Stimulated activated memory B cell treated with anti-CD40 and anti-IgM and Interleukin-4, amounts not matched to agents 10 μg/mL and 1 μg/mL and 100 μg/mL, for 72 hours (primary cell): ENCODE measurements at regions not wholly inside any gene's neighbourhood (a gene's known extent, or its start where the extent isn't known, plus 50 kb on each side); places are given as distances from the start of the nearest gene placed in this dataset.
"Not testable (repeated sequence)": the region's sequence is repeated elsewhere in the genome, so short reads cannot be mapped to it uniquely, and the experiment has no call there.

ENCODE experiments used
- ATAC-seq: fragments of 150-1000 bp; cut with Tn5 transposase; 2 replicates; pipeline ENCODE4 v1.10.0; 2021
- H3K27ac Mint-ChIP-seq: one replicate; pipeline ENCODE4 v1.8.0; 2022; ENCODE audit warnings: mild to moderate bottlenecking, mixed read lengths
- H3K27me3 Mint-ChIP-seq: one replicate; pipeline ENCODE4 v1.8.0; 2022; ENCODE audit warnings: mixed read lengths
- H3K36me3 Mint-ChIP-seq: one replicate; pipeline ENCODE4 v1.8.0; 2022; ENCODE audit warnings: mixed read lengths
- H3K4me1 Mint-ChIP-seq: one replicate; pipeline ENCODE4 v1.8.0; 2022; ENCODE audit warnings: mixed read lengths
- H3K4me3 Mint-ChIP-seq: one replicate; pipeline ENCODE4 v1.8.0; 2022; ENCODE audit warnings: mild to moderate bottlenecking, moderate library complexity, mixed read lengths
- H3K9me3 Mint-ChIP-seq: one replicate; pipeline ENCODE4 v1.8.0; 2022; ENCODE audit warnings: mixed read lengths

- H3K4me3 Mint-ChIP-seq, ATAC-seq, H3K9me3 Mint-ChIP-seq, H3K36me3 Mint-ChIP-seq, H3K27me3 Mint-ChIP-seq, H3K27ac Mint-ChIP-seq, H3K4me1 Mint-ChIP-seq: not testable (repeated sequence)
Measured at GRCh38 chr16:32071586-32071985, 181.5 kb upstream of the TP53TG3D start.

GRCh38 chr16:32083891-32084290, 169.2 kb upstream of the TP53TG3D start:
- not testable (repeated sequence) for H3K36me3 Mint-ChIP-seq, H3K27ac Mint-ChIP-seq, ATAC-seq, H3K9me3 Mint-ChIP-seq, H3K4me1 Mint-ChIP-seq
- peaks cover 10% of the 10 kb centered on the region for H3K27me3 Mint-ChIP-seq
- H3K4me3 Mint-ChIP-seq: peak overlapping the region; percentile 29

- not testable (repeated sequence) for ATAC-seq, H3K36me3 Mint-ChIP-seq, H3K9me3 Mint-ChIP-seq, H3K27ac Mint-ChIP-seq, H3K4me1 Mint-ChIP-seq
- Mint-ChIP-seq H3K4me3 (peak overlapping the region; percentile 66), H3K27me3 (peaks cover 10% of the 10 kb centered on the region)
Measured at GRCh38 chr16:32084656-32085401, 168.3 kb upstream of the TP53TG3D start.

GRCh38 chr16:32085438-32086141, 167.5 kb upstream of the TP53TG3D start:
- Mint-ChIP-seq H3K27me3 (peaks cover 10% of the 10 kb centered on the region), H3K4me3 (peak overlapping the region; percentile 77)
- not testable (repeated sequence) for H3K4me1 Mint-ChIP-seq, H3K27ac Mint-ChIP-seq, H3K9me3 Mint-ChIP-seq, H3K36me3 Mint-ChIP-seq, ATAC-seq

GRCh38 chr16:32115562-32115961, 137.5 kb upstream of the TP53TG3D start:
- not testable (repeated sequence) for H3K4me3 Mint-ChIP-seq, H3K36me3 Mint-ChIP-seq

GRCh38 chr16:32116080-32116479, 137.0 kb upstream of the TP53TG3D start:
- Mint-ChIP-seq H3K36me3 (no peaks in the 10 kb centered on the region), H3K27ac (no peak overlapping the region), H3K27me3 (peaks cover 9% of the 10 kb centered on the region), H3K4me1 (peaks cover 6% of the 10 kb centered on the region), H3K4me3 (peak overlapping the region; percentile 82), H3K9me3 (no peaks in the 10 kb centered on the region)
- ATAC-seq: no peak

More at GRCh38 chr16:32115562-32115961, 137.5 kb upstream of the TP53TG3D start:
- not testable (repeated sequence) for H3K27ac Mint-ChIP-seq, H3K4me1 Mint-ChIP-seq, H3K9me3 Mint-ChIP-seq, ATAC-seq, H3K27me3 Mint-ChIP-seq

GRCh38 chr16:32116533-32116932, 136.6 kb upstream of the TP53TG3D start:
- not testable (repeated sequence) for H3K27me3 Mint-ChIP-seq, H3K27ac Mint-ChIP-seq, ATAC-seq, H3K9me3 Mint-ChIP-seq, H3K36me3 Mint-ChIP-seq, H3K4me1 Mint-ChIP-seq
- peak overlapping the region; percentile 82 for H3K4me3 Mint-ChIP-seq

GRCh38 chr16:32120372-32120771, 132.7 kb upstream of the TP53TG3D start:
- H3K4me1 Mint-ChIP-seq, H3K27ac Mint-ChIP-seq, H3K9me3 Mint-ChIP-seq, H3K4me3 Mint-ChIP-seq, ATAC-seq, H3K36me3 Mint-ChIP-seq: not testable (repeated sequence)
- peaks cover 13% of the 10 kb centered on the region for H3K27me3 Mint-ChIP-seq

- not testable (repeated sequence) for H3K4me3 Mint-ChIP-seq
Measured at GRCh38 chr16:32120779-32121178, 132.3 kb upstream of the TP53TG3D start.

GRCh38 chr16:32121273-32121900, 131.7 kb upstream of the TP53TG3D start:
- not testable (repeated sequence) for H3K36me3 Mint-ChIP-seq, H3K4me3 Mint-ChIP-seq, ATAC-seq, H3K9me3 Mint-ChIP-seq, H3K27ac Mint-ChIP-seq, H3K4me1 Mint-ChIP-seq, H3K27me3 Mint-ChIP-seq

More at GRCh38 chr16:32120779-32121178, 132.3 kb upstream of the TP53TG3D start:
- ATAC-seq, H3K27ac Mint-ChIP-seq, H3K9me3 Mint-ChIP-seq, H3K4me1 Mint-ChIP-seq, H3K36me3 Mint-ChIP-seq: not testable (repeated sequence)
- peaks cover 15% of the 10 kb centered on the region for H3K27me3 Mint-ChIP-seq

GRCh38 chr16:32152434-32152833, 100.7 kb upstream of the TP53TG3D start:
- H3K4me3 Mint-ChIP-seq, H3K4me1 Mint-ChIP-seq, ATAC-seq, H3K27ac Mint-ChIP-seq, H3K36me3 Mint-ChIP-seq, H3K9me3 Mint-ChIP-seq, H3K27me3 Mint-ChIP-seq: not testable (repeated sequence)

GRCh38 chr16:32187918-32188669, 65.0 kb upstream of the TP53TG3D start:
- H3K27ac Mint-ChIP-seq, H3K4me1 Mint-ChIP-seq, H3K9me3 Mint-ChIP-seq, H3K27me3 Mint-ChIP-seq, H3K4me3 Mint-ChIP-seq, H3K36me3 Mint-ChIP-seq: not testable (repeated sequence)
- peak; percentile 82 for ATAC-seq

GRCh38 chr16:32202585-32202984, 50.5 kb upstream of the TP53TG3D start:
- H3K36me3 Mint-ChIP-seq, ATAC-seq, H3K4me3 Mint-ChIP-seq, H3K9me3 Mint-ChIP-seq, H3K27me3 Mint-ChIP-seq, H3K4me1 Mint-ChIP-seq, H3K27ac Mint-ChIP-seq: not testable (repeated sequence)
